ENCODE measurements at regions not wholly inside any gene's neighbourhood (a gene's known extent, or its start where the extent isn't known, plus 50 kb on each side); places are given as distances from the start of the nearest gene placed in this dataset.

- ChIA-PET CTCF (no interaction called here), POLR2A (no interaction called here)
- intact Hi-C loops (cut with DNase I, micrococcal nuclease) = no loop called here
- ATAC-seq (ENCODE audit: poor library complexity) (no peak), DNase-seq (no peak)
- Histone ChIP-seq H3K4me3 (ENCODE audit: low read length) (no peak overlapping the region), H3K4me1 (ENCODE audit: insufficient read depth, low read length) (no peaks in the 10 kb centered on the region), H3K36me3 (ENCODE audit: insufficient read depth, low read length) (no peaks in the 10 kb centered on the region), H3K9me3 (ENCODE audit: control insufficient read depth in 1 of 2, insufficient read depth in 1 of 2, low read length in 2 of 2) (peaks cover 0 to 14% of the 10 kb centered on the region in 2 experiments), H3K27me3 (ENCODE audit: control insufficient read depth in 1 of 2, insufficient read depth in 2 of 2, low read length in 2 of 2) (peaks cover 0 to 2% of the 10 kb centered on the region in 2 experiments), H3K27ac (ENCODE audit: low read depth in 1 of 2, low read length in 2 of 2) (no peak overlapping the region)
- Mint-ChIP-seq H3K9me3 (no peaks in the 10 kb centered on the region), H3K27me3 (peaks cover 19% of the 10 kb centered on the region), H3K36me3 (ENCODE audit: low read depth) (no peaks in the 10 kb centered on the region), H3K4me3 (no peak overlapping the region), H3K4me1 (ENCODE audit: low read depth) (no peaks in the 10 kb centered on the region), H3K27ac (no peak overlapping the region)
- no peak for TF ChIP-seq CTCF (IDR thresholded peaks at IDR 0.05)
Measured at GRCh38 chr13:111511219-111511732, 190.8 kb downstream of the TEX29 start.

- Mint-ChIP-seq H3K27me3 (peaks cover 15% of the 10 kb centered on the region), H3K4me3 (no peak overlapping the region), H3K27ac (no peak overlapping the region), H3K4me1 (ENCODE audit: low read depth) (no peaks in the 10 kb centered on the region), H3K36me3 (ENCODE audit: low read depth) (no peaks in the 10 kb centered on the region), H3K9me3 (no peaks in the 10 kb centered on the region)
- intact Hi-C loops (cut with DNase I, micrococcal nuclease) = no loop called here
- Histone ChIP-seq H3K27me3 (ENCODE audit: control insufficient read depth in 1 of 2, insufficient read depth in 2 of 2, low read length in 2 of 2) (no peaks in the 10 kb centered on the region), H3K27ac (ENCODE audit: low read depth in 1 of 2, low read length in 2 of 2) (no peak overlapping the region), H3K4me3 (ENCODE audit: low read length) (no peak overlapping the region), H3K4me1 (ENCODE audit: insufficient read depth, low read length) (no peaks in the 10 kb centered on the region), H3K36me3 (ENCODE audit: insufficient read depth, low read length) (no peaks in the 10 kb centered on the region), H3K9me3 (ENCODE audit: control insufficient read depth in 1 of 2, insufficient read depth in 1 of 2, low read length in 2 of 2) (peaks cover 0 to 14% of the 10 kb centered on the region in 2 experiments)
- no peak for TF ChIP-seq CTCF (IDR thresholded peaks at IDR 0.05)
- CTCF ChIA-PET = no interaction called here
- DNase-seq (no peak), ATAC-seq (ENCODE audit: poor library complexity) (no peak)
- POLR2A ChIA-PET = no interaction called here
Measured at GRCh38 chr13:111511805-111512504, 191.5 kb downstream of the TEX29 start.

- no peak overlapping the region for H3K27ac Mint-ChIP-seq
- H3K4me1 Mint-ChIP-seq (ENCODE audit: low read depth) = no peaks in the 10 kb centered on the region
- no peaks in the 10 kb centered on the region for H3K27me3 ChIP-seq (ENCODE audit: control insufficient read depth in 1 of 2, insufficient read depth in 2 of 2, low read length in 2 of 2)
- H3K27me3 Mint-ChIP-seq = peaks cover 14% of the 10 kb centered on the region
- no peaks in the 10 kb centered on the region for H3K4me1 ChIP-seq (ENCODE audit: insufficient read depth, low read length)
- ATAC-seq (ENCODE audit: poor library complexity) (no peak), DNase-seq (no peak)
- no peak overlapping the region for H3K4me3 Mint-ChIP-seq
- H3K36me3 Mint-ChIP-seq (ENCODE audit: low read depth) = no peaks in the 10 kb centered on the region
- peaks cover 0 to 14% of the 10 kb centered on the region in 2 experiments for H3K9me3 ChIP-seq (ENCODE audit: control insufficient read depth in 1 of 2, insufficient read depth in 1 of 2, low read length in 2 of 2)
- POLR2A ChIA-PET = no interaction called here
- H3K27ac ChIP-seq (ENCODE audit: low read depth in 1 of 2, low read length in 2 of 2) = no peak overlapping the region
- H3K4me3 ChIP-seq (ENCODE audit: low read length) = no peak overlapping the region
- H3K9me3 Mint-ChIP-seq = no peaks in the 10 kb centered on the region
- CTCF ChIA-PET = no interaction called here
- intact Hi-C loops (cut with DNase I, micrococcal nuclease) = no loop called here
- no peaks in the 10 kb centered on the region for H3K36me3 ChIP-seq (ENCODE audit: insufficient read depth, low read length)
- no peak for TF ChIP-seq CTCF (IDR thresholded peaks at IDR 0.05)
Measured at GRCh38 chr13:111512707-111513106, 192.3 kb downstream of the TEX29 start.

All from CD4-positive, alpha-beta T cell (primary cell).